Coronary artery (tissue), 2 donors: ENCODE measurements at regions not wholly inside any gene's neighbourhood (a gene's known extent, or its start where the extent isn't known, plus 50 kb on each side); places are given as distances from the start of the nearest gene placed in this dataset.
"Not testable (repeated sequence)": the region's sequence is repeated elsewhere in the genome, so short reads cannot be mapped to it uniquely, and the experiment has no call there.

ENCODE experiments used
- DNase-seq: peaks from one replicate; pipeline ENCODE4 v3.0.0-alpha.2; 2017; ENCODE audit warnings: low spot score
- H3K27ac ChIP-seq, 2 donors: fragments of 200-600 bp; sonication (generic); one replicate each; pipeline ENCODE4 v1.5.1; 2016 to 2019
- H3K4me3 ChIP-seq: fragments of 200-600 bp; sonication (generic); 2 replicates; pipeline ENCODE4 v1.5.1; 2016; ENCODE audit warnings: mild to moderate bottlenecking, moderate library complexity
- CTCF ChIP-seq: fragments of 200-600 bp; sonication (generic); IDR thresholded peaks from one replicate; pipeline ENCODE4 v1.5.1; 2019; ENCODE audit warnings: antibody characterized with exemption

- TF ChIP-seq CTCF = no peak
- no peak overlapping the region for H3K27ac ChIP-seq
- H3K4me3 ChIP-seq = no peak overlapping the region
- DNase-seq = no peak
These were observed 147.5 kb downstream of the IPO8 start for GRCh38 chr12:30548203-30548602.

- H3K4me3 ChIP-seq = no peak overlapping the region
- no peak for DNase-seq
- H3K27ac ChIP-seq = no peak overlapping the region
- TF ChIP-seq CTCF = no peak
These were observed 149.5 kb downstream of the IPO8 start for GRCh38 chr12:30546121-30546520.

- not testable (repeated sequence) for DNase-seq, H3K27ac ChIP-seq, H3K4me3 ChIP-seq
These were observed 151.0 kb downstream of the IPO8 start for GRCh38 chr12:30544704-30545103.

GRCh38 chr12:30537228-30537627, 158.4 kb downstream of the IPO8 start:
- Histone ChIP-seq H3K4me3 (no peak overlapping the region), H3K27ac (no peak overlapping the region)
- no peak for DNase-seq
- no peak for TF ChIP-seq CTCF

- H3K4me3 ChIP-seq = no peak overlapping the region
- no peak for TF ChIP-seq CTCF
- peak overlapping the region in 1 of 2 donors; percentile 11 for H3K27ac ChIP-seq
- DNase-seq = no peak
These were observed 162.0 kb downstream of the IPO8 start for GRCh38 chr12:30533558-30534265.

- TF ChIP-seq CTCF = no peak
- DNase-seq = no peak
- H3K27ac ChIP-seq = no peak overlapping the region
- H3K4me3 ChIP-seq = no peak overlapping the region
These were observed 163.7 kb downstream of the IPO8 start for GRCh38 chr12:30531731-30532678.

DNA sequence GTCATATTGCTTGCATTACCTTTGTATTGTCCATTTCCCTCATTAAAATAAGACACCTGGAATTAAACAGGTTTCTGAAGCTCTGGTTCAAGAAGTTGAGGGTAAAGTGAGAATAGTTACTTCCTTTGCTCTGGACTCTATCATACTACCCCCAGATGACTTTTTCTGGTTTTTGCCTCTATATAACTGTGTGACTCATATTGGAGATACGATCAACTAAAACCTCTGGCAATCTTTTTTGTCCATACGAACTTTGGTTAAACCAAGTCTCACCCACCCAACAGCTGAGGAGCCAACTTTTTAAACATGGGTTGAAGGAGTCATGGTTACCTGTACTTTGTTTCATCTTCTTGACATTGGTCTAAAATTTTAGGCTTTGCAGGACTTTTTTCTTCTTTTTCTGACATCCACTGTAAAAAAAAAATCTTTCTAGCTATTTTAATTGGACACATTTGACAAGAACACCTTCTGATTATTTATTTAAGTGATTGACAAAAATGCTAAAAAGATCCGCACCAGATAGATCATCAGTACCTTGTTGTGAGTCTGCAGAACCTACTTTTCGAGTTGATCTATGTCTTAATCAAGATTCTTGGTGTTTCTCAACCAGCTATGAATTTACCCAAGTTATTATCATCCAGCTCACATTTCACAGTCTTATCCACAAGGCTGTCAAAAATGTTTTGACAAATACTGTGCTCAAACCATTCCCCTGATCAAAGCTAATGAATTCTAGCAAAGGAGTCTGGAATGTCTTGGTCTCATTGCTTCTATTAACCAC, 166.0 kb downstream of the IPO8 start:
- no peak for DNase-seq
- H3K4me3 ChIP-seq = no peak overlapping the region
- no peak overlapping the region for H3K27ac ChIP-seq
- no peak for TF ChIP-seq CTCF
